ENCODE measurements at regions not wholly inside any gene's neighbourhood (a gene's known extent, or its start where the extent isn't known, plus 50 kb on each side); places are given as distances from the start of the nearest gene placed in this dataset.

DNA sequence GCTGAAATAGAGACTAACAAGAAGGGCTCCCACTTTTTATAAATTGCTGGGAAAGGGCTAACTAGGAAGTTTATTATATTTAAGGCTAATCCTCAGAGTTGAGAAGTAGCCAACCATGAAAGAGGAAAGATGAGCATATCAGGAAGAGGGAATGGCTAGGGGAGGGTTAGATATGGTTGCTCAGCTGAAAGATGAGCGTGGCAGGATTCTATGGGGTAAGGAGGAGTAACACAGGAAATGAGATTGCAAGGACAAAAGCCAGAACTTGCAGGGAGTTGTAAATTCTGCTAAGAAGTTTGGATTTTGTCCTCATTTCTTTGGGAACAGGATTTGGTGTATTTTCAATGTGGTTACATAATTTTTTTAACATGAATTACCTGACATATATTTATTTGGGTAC, 127.4 kb upstream of the ATP2B1 start:
- no peak for DNase-seq (ENCODE audit: extremely low spot score in 2 of 2)
- H3K4me1 ChIP-seq: no peaks in the 10 kb centered on the region
- TF ChIP-seq POLR2AphosphoS5 (IDR thresholded peaks at IDR 0.05; ENCODE audit: insufficient read depth in 1 of 2, low read depth in 1 of 2) (no peak), POLR2A (IDR thresholded peaks at IDR 0.05) (no peak)
- TF ChIP-seq, protein P1, sequence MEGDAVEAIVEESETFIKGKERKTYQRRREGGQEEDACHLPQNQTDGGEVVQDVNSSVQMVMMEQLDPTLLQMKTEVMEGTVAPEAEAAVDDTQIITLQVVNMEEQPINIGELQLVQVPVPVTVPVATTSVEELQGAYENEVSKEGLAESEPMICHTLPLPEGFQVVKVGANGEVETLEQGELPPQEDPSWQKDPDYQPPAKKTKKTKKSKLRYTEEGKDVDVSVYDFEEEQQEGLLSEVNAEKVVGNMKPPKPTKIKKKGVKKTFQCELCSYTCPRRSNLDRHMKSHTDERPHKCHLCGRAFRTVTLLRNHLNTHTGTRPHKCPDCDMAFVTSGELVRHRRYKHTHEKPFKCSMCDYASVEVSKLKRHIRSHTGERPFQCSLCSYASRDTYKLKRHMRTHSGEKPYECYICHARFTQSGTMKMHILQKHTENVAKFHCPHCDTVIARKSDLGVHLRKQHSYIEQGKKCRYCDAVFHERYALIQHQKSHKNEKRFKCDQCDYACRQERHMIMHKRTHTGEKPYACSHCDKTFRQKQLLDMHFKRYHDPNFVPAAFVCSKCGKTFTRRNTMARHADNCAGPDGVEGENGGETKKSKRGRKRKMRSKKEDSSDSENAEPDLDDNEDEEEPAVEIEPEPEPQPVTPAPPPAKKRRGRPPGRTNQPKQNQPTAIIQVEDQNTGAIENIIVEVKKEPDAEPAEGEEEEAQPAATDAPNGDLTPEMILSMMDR (IDR thresholded peaks at IDR 0.05): no peak

GRCh38 chr12:89834676-89835075, 126.0 kb upstream of the ATP2B1 start:
- Histone ChIP-seq H3K27ac (no peak overlapping the region), H3K36me3 (no peaks in the 10 kb centered on the region), H3K9me3 (no peaks in the 10 kb centered on the region), H3K4me3 (no peak overlapping the region), H3K4me1 (no peaks in the 10 kb centered on the region), H3K27me3 (no peaks in the 10 kb centered on the region)
- no peak for DNase-seq (ENCODE audit: extremely low spot score in 2 of 2)
- TF ChIP-seq POLR2AphosphoS5 (IDR thresholded peaks at IDR 0.05; ENCODE audit: insufficient read depth in 1 of 2, low read depth in 1 of 2) (no peak), POLR2A (IDR thresholded peaks at IDR 0.05) (no peak)
- TF ChIP-seq, protein P1 (IDR thresholded peaks at IDR 0.05): no peak
- intact Hi-C loops (cut with DNase I): no loop called here

More for the DNA sequence above, 127.4 kb upstream of the ATP2B1 start:
- no peak overlapping the region for H3K27ac ChIP-seq
- intact Hi-C loops (cut with DNase I): no loop called here
- H3K27me3 ChIP-seq: no peaks in the 10 kb centered on the region
- no peaks in the 10 kb centered on the region for H3K9me3 ChIP-seq
- no peaks in the 10 kb centered on the region for H3K36me3 ChIP-seq
- no peak overlapping the region for H3K4me3 ChIP-seq

DNA sequence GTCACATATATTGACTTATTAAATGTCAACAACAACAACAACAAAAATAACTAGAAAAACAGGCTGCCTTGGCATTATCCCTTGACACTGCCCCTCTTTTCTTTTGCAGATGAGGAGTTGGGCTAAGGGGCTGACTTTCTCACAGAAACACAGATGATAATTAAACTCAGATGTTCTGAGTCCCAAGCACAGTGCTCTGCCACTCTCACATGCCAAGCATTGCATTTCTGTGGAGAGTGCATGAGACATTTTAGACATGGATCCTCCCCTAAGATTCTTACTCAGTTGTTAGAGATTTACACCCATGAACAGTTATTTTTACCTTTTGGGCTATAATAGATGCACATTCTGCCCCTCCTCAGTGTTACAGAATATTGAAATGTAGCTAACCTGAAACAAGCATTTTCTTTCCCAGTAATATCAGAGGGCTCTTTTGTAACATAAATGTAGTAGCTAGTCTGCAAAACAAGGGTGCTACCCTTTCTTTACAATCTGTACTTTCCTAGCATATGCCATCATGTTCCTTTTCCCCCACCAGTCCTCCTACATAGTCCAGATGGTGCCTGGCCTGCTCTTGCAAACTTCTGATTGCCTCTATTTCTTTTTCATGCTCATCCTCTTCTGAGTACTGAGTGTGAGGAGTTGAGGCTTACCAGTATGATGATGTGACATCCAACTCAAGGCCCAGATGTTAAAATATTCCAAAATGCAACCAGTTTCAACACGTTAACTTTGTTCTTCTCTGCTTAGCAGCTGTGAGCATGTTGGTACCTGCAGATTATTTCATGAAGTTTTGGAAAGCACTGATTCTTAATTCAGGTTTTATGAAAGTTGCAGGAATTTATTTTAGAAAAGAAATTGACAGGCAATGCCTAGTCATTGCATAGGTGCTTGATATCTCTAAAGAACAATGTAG, 125.0 kb upstream of the ATP2B1 start:
- H3K9me3 ChIP-seq: no peaks in the 10 kb centered on the region
- no peak overlapping the region for H3K27ac ChIP-seq
- no peak overlapping the region for H3K4me3 ChIP-seq
- intact Hi-C loops (cut with DNase I): no loop called here
- no peak for DNase-seq (ENCODE audit: extremely low spot score in 2 of 2)
- TF ChIP-seq POLR2AphosphoS5 (IDR thresholded peaks at IDR 0.05; ENCODE audit: insufficient read depth in 1 of 2, low read depth in 1 of 2): no peak
- TF ChIP-seq, protein P1 (IDR thresholded peaks at IDR 0.05): no peak
- TF ChIP-seq POLR2A (IDR thresholded peaks at IDR 0.05): no peak
- no peaks in the 10 kb centered on the region for H3K27me3 ChIP-seq
- no peaks in the 10 kb centered on the region for H3K4me1 ChIP-seq
- no peaks in the 10 kb centered on the region for H3K36me3 ChIP-seq

- intact Hi-C loops (cut with DNase I): no loop called here
Observed at GRCh38 chr12:89832336-89832735, 123.7 kb upstream of the ATP2B1 start.

More at GRCh38 chr12:89832336-89832735, 123.7 kb upstream of the ATP2B1 start:
- Histone ChIP-seq H3K9me3 (no peaks in the 10 kb centered on the region), H3K27me3 (no peaks in the 10 kb centered on the region), H3K36me3 (no peaks in the 10 kb centered on the region), H3K4me1 (no peaks in the 10 kb centered on the region), H3K27ac (no peak overlapping the region), H3K4me3 (no peak overlapping the region)
- TF ChIP-seq, protein P1 (IDR thresholded peaks at IDR 0.05): no peak
- TF ChIP-seq POLR2A (IDR thresholded peaks at IDR 0.05): no peak
- no peak for TF ChIP-seq POLR2AphosphoS5 (IDR thresholded peaks at IDR 0.05; ENCODE audit: insufficient read depth in 1 of 2, low read depth in 1 of 2)
- DNase-seq (ENCODE audit: extremely low spot score in 2 of 2): no peak

Data from vagina (tissue), 2 donors.